ENCODE measurements at regions not wholly inside any gene's neighbourhood (a gene's known extent, or its start where the extent isn't known, plus 50 kb on each side); places are given as distances from the start of the nearest gene placed in this dataset.
"Not testable (repeated sequence)": the region's sequence is repeated elsewhere in the genome, so short reads cannot be mapped to it uniquely, and the experiment has no call there.

DNA sequence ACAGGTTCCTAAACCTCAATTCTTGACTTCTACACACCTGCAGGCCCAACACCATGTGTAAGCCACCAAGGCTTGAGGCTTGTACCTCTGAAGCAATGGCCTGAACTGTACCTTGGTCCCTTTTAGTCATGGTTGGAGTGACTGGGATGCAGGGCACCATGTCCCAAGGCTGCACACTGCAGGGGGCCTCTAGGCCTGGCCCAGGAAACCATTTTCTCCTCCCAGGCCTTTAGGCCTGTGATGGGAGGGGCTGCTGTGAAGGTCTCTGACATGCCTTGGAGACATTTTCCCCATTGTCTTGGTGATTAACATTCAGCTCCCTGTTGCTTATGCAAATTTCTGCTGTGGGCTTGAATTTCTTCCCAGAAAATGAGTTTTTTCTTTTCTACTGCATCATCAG is 75.8 kb upstream of the ZNF678 start:
- Histone ChIP-seq H3K9me3 (ENCODE audit: low read length) (no peaks in the 10 kb centered on the region), H3F3A (ENCODE audit: low read length, unreplicated experiment) (no peaks in the 10 kb centered on the region), H2AFZ (ENCODE audit: low read length) (no peak overlapping the region), H3K9me2 (replicated peaks; ENCODE audit: low read length) (no peaks in the 10 kb centered on the region), H3K4me3 (ENCODE audit: low read length) (no peak overlapping the region), H3K27ac (ENCODE audit: low read length) (no peak overlapping the region), H3K4me1 (ENCODE audit: insufficient read depth, low read length) (no peaks in the 10 kb centered on the region), H3K36me3 (ENCODE audit: low read depth, low read length) (no peaks in the 10 kb centered on the region), H4K20me1 (ENCODE audit: low read length) (no peaks in the 10 kb centered on the region), H3K9ac (ENCODE audit: low read length) (no peak overlapping the region), H3K79me2 (ENCODE audit: low read length) (no peaks in the 10 kb centered on the region), H3K27me3 (ENCODE audit: low read length) (0 out of 2 replicates have a peak, but pooled peaks cover 6% of the 10 kb centered on the region), H3K4me2 (ENCODE audit: low read length) (no peak overlapping the region)
- CTCF ChIA-PET: no interaction called here
- ATAC-seq (no peak), DNase-seq (no peak)
- POLR2A ChIA-PET (ENCODE audit: unreplicated experiment): no interaction called here
- TF ChIP-seq, protein P1, sequence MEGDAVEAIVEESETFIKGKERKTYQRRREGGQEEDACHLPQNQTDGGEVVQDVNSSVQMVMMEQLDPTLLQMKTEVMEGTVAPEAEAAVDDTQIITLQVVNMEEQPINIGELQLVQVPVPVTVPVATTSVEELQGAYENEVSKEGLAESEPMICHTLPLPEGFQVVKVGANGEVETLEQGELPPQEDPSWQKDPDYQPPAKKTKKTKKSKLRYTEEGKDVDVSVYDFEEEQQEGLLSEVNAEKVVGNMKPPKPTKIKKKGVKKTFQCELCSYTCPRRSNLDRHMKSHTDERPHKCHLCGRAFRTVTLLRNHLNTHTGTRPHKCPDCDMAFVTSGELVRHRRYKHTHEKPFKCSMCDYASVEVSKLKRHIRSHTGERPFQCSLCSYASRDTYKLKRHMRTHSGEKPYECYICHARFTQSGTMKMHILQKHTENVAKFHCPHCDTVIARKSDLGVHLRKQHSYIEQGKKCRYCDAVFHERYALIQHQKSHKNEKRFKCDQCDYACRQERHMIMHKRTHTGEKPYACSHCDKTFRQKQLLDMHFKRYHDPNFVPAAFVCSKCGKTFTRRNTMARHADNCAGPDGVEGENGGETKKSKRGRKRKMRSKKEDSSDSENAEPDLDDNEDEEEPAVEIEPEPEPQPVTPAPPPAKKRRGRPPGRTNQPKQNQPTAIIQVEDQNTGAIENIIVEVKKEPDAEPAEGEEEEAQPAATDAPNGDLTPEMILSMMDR (conservative IDR thresholded peaks at IDR 0.05; ENCODE audit: low read depth, low read length): no peak
- TF ChIP-seq EZH2phosphoT487 (IDR thresholded peaks at IDR 0.05; ENCODE audit: borderline replicate concordance, low read length) (no peak), EZH2 (IDR thresholded peaks at IDR 0.05; ENCODE audit: low read length, unreplicated experiment) (no peak)
- intact Hi-C loops (cut with micrococcal nuclease): no loop called here
- BruUV-seq (replicated peaks): no TSS peak

DNA sequence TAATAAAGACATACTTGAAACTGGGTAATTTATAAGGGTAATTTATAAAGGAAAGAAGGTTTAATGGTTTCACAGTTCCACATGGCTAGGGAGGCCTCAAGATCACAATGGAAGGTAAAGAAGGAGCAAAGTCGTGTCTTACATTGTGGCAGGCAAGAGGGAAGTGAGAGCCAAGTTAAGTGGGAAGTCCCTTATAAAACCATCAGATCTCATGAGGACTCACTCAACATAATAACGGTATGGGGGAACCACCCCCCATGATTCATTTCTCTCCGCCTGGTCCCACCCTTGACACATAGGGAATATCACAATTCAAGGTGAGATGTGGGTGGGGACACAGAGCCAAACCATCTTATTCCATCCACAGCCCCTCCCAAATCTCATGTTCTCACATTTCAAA is 76.8 kb upstream of the ZNF678 start:
- no TSS peak for BruUV-seq (replicated peaks)

DNA sequence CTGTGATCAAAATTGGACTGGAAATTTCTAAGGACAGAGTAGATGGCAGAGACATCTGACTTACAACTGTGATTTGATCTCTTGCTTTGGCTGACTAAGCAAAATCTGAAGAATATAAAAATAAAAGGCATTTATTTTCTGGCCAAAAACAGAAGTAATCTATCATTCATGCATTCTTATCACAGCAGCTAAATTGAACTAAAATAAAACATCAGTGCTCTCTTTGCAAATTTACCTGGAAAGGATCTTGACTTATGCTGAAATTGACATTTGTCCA is 81.4 kb upstream of the ZNF678 start:
- intact Hi-C loops (cut with micrococcal nuclease): loop anchor here (5.0 kb wide), 1 partner anchor 325 kb away; no protein-coding TSS in a partner anchor
- ChIA-PET CTCF (interaction anchor here (1.0 kb wide), 1 partner anchor 61 kb away, joined by 5 read pairs; no protein-coding TSS in a partner anchor), POLR2A (ENCODE audit: unreplicated experiment) (no interaction called here)
- no peaks in the 10 kb centered on the region for H3K9me3 ChIP-seq (ENCODE audit: low read length)
- H3K36me3 ChIP-seq (ENCODE audit: low read depth, low read length): no peaks in the 10 kb centered on the region
- BruUV-seq (replicated peaks): no TSS peak
- no peak overlapping the region for H2AFZ ChIP-seq (ENCODE audit: low read length)
- no peak overlapping the region for H3K4me3 ChIP-seq (ENCODE audit: low read length)
- no peaks in the 10 kb centered on the region for H3F3A ChIP-seq (ENCODE audit: low read length, unreplicated experiment)
- H3K9me2 ChIP-seq (replicated peaks; ENCODE audit: low read length): no peaks in the 10 kb centered on the region
- no peaks in the 10 kb centered on the region for H3K4me1 ChIP-seq (ENCODE audit: insufficient read depth, low read length)
- ATAC-seq (no peak), DNase-seq (no peak)
- H3K79me2 ChIP-seq (ENCODE audit: low read length): no peaks in the 10 kb centered on the region
- TF ChIP-seq EZH2phosphoT487 (IDR thresholded peaks at IDR 0.05; ENCODE audit: borderline replicate concordance, low read length): no peak
- TF ChIP-seq, protein P1 (conservative IDR thresholded peaks at IDR 0.05; ENCODE audit: low read depth, low read length): no peak
- no peaks in the 10 kb centered on the region for H4K20me1 ChIP-seq (ENCODE audit: low read length)
- no peak overlapping the region for H3K9ac ChIP-seq (ENCODE audit: low read length)
- H3K27ac ChIP-seq (ENCODE audit: low read length): no peak overlapping the region
- peaks cover 16% of the 10 kb centered on the region; the same call in 1 of the 2 replicates for H3K27me3 ChIP-seq (ENCODE audit: low read length)
- no peak overlapping the region for H3K4me2 ChIP-seq (ENCODE audit: low read length)

More for the DNA sequence above, 76.8 kb upstream of the ZNF678 start:
- H2AFZ ChIP-seq (ENCODE audit: low read length): no peak overlapping the region
- intact Hi-C loops (cut with micrococcal nuclease): no loop called here
- DNase-seq: no peak
- no peaks in the 10 kb centered on the region for H3K79me2 ChIP-seq (ENCODE audit: low read length)
- ATAC-seq: no peak
- no peak for TF ChIP-seq EZH2 (IDR thresholded peaks at IDR 0.05; ENCODE audit: low read length, unreplicated experiment)
- TF ChIP-seq, protein P1 (conservative IDR thresholded peaks at IDR 0.05; ENCODE audit: low read depth, low read length): no peak
- TF ChIP-seq EZH2phosphoT487 (IDR thresholded peaks at IDR 0.05; ENCODE audit: borderline replicate concordance, low read length): no peak
- 0 out of 2 replicates have a peak, but pooled peaks cover 6% of the 10 kb centered on the region for H3K27me3 ChIP-seq (ENCODE audit: low read length)
- no peaks in the 10 kb centered on the region for H3K9me2 ChIP-seq (replicated peaks; ENCODE audit: low read length)
- CTCF ChIA-PET: no interaction called here
- no peaks in the 10 kb centered on the region for H3K36me3 ChIP-seq (ENCODE audit: low read depth, low read length)
- H3K9me3 ChIP-seq (ENCODE audit: low read length): no peaks in the 10 kb centered on the region
- H3K9ac ChIP-seq (ENCODE audit: low read length): no peak overlapping the region
- no peaks in the 10 kb centered on the region for H3K4me1 ChIP-seq (ENCODE audit: insufficient read depth, low read length)
- POLR2A ChIA-PET (ENCODE audit: unreplicated experiment): no interaction called here
- H3K4me2 ChIP-seq (ENCODE audit: low read length): no peak overlapping the region
- no peaks in the 10 kb centered on the region for H4K20me1 ChIP-seq (ENCODE audit: low read length)
- H3K4me3 ChIP-seq (ENCODE audit: low read length): no peak overlapping the region
- H3F3A ChIP-seq (ENCODE audit: low read length, unreplicated experiment): no peaks in the 10 kb centered on the region
- no peak overlapping the region for H3K27ac ChIP-seq (ENCODE audit: low read length)

DNA sequence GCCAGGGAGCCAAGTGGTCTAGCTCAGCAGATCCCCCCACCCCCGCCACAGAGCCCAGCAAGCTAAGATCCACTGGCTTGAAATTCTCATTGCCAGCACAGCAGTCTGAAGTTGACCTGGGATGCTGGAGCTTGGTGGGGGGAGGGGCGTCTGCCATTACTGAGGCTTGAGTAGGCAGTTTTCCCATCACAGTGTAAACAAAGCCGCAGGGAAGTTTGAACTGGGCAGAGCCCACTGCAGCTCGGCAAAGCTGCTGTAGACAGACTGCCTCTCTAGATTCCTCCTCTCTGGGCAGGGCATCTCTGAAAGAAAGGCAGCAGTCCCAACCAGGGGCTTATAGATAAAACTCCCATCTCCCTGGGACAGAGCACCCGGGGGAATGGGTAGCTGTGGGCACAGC is 89.3 kb upstream of the ZNF678 start:
- H3F3A ChIP-seq (ENCODE audit: low read length, unreplicated experiment); H2AFZ ChIP-seq (ENCODE audit: low read length); H3K4me2 ChIP-seq (ENCODE audit: low read length); BruUV-seq (replicated peaks); DNase-seq; H3K36me3 ChIP-seq (ENCODE audit: low read depth, low read length); CTCF ChIA-PET; H3K4me1 ChIP-seq (ENCODE audit: insufficient read depth, low read length); H3K4me3 ChIP-seq (ENCODE audit: low read length); H3K79me2 ChIP-seq (ENCODE audit: low read length); ATAC-seq; H3K27ac ChIP-seq (ENCODE audit: low read length); H3K9me2 ChIP-seq (replicated peaks; ENCODE audit: low read length); H3K9me3 ChIP-seq (ENCODE audit: low read length); H4K20me1 ChIP-seq (ENCODE audit: low read length); H3K9ac ChIP-seq (ENCODE audit: low read length); intact Hi-C loops (cut with micrococcal nuclease): not testable (repeated sequence)
- POLR2A ChIA-PET (ENCODE audit: unreplicated experiment): interaction anchor here (0.5 kb wide), 1 partner anchor 797 kb away, joined by 3 read pairs; no protein-coding TSS in a partner anchor
- peaks cover 11% of the 10 kb centered on the region; the same call in 1 of the 2 replicates for H3K27me3 ChIP-seq (ENCODE audit: low read length)

Data from PC-3 (cell line).